Fibroblast of the aortic adventitia (primary cell): ENCODE measurements at regions not wholly inside any gene's neighbourhood (a gene's known extent, or its start where the extent isn't known, plus 50 kb on each side); places are given as distances from the start of the nearest gene placed in this dataset.

Experiments used
- DNase-seq: peaks from one replicate; pipeline ENCODE4 v3.0.0-alpha.2; 2010; ENCODE audit warnings: low read depth
- H3K4me3 ChIP-seq: 2 replicates; pipeline ENCODE4 v1.5.1; 2011; ENCODE audit warnings: low read depth, mild to moderate bottlenecking, control low read depth, low read length, moderate library complexity
- CTCF ChIP-seq: IDR thresholded peaks from 2 replicates; pipeline ENCODE4 v1.5.1; 2011; ENCODE audit warnings: mild to moderate bottlenecking, low read length, control low read depth, inconsistent platforms; ENCODE audit not compliant: insufficient read depth

GRCh38 chr1:36703526-36704208 lies 221.0 kb upstream of the CSF3R start:
- H3K4me3 ChIP-seq: no peak overlapping the region
- DNase-seq: peak; percentile 55
- peak; percentile 84 for TF ChIP-seq CTCF

- H3K4me3 ChIP-seq: no peak overlapping the region
- DNase-seq: no peak
- TF ChIP-seq CTCF: no peak
Measured at GRCh38 chr1:36702963-36703362, 220.2 kb upstream of the CSF3R start.

GRCh38 chr1:36699113-36699911 lies 216.6 kb upstream of the CSF3R start:
- no peak for DNase-seq
- no peak for TF ChIP-seq CTCF
- no peak overlapping the region for H3K4me3 ChIP-seq

- TF ChIP-seq CTCF: no peak
- DNase-seq: no peak
- no peak overlapping the region for H3K4me3 ChIP-seq
Measured at GRCh38 chr1:36697836-36698605, 215.3 kb upstream of the CSF3R start.

- H3K4me3 ChIP-seq: no peak overlapping the region
- no peak for TF ChIP-seq CTCF
- DNase-seq: no peak
Measured at GRCh38 chr1:36696261-36696940, 213.7 kb upstream of the CSF3R start.

- no peak for TF ChIP-seq CTCF
- no peak overlapping the region for H3K4me3 ChIP-seq
Measured at GRCh38 chr1:36693603-36694002, 210.9 kb upstream of the CSF3R start.

More at GRCh38 chr1:36693603-36694002, 210.9 kb upstream of the CSF3R start:
- no peak for DNase-seq
